SH-SY5Y (cell line): ENCODE measurements at regions not wholly inside any gene's neighbourhood (a gene's known extent, or its start where the extent isn't known, plus 50 kb on each side); places are given as distances from the start of the nearest gene placed in this dataset.

ENCODE experiments used
- GATA2 ChIP-seq: IDR thresholded peaks from 2 replicates; pipeline ENCODE4 v1.6.1; 2011; ENCODE audit warnings: mild to moderate bottlenecking, low read depth, low read length
- GATA3 ChIP-seq: IDR thresholded peaks from 2 replicates; pipeline ENCODE4 v1.6.1; 2011; ENCODE audit warnings: low read depth, mild to moderate bottlenecking, low read length, moderate library complexity

- TF ChIP-seq GATA3 (no peak), GATA2 (no peak)
Measured at GRCh38 chr11:29395555-29396072, 621.2 kb downstream of the KCNA4 start.
